SH-SY5Y (cell line): ENCODE measurements at regions not wholly inside any gene's neighbourhood (a gene's known extent, or its start where the extent isn't known, plus 50 kb on each side); places are given as distances from the start of the nearest gene placed in this dataset.

ENCODE experiments used
- GATA2 ChIP-seq: IDR thresholded peaks from 2 replicates; pipeline ENCODE4 v1.6.1; 2011; ENCODE audit warnings: mild to moderate bottlenecking, low read depth, low read length
- GATA3 ChIP-seq: IDR thresholded peaks from 2 replicates; pipeline ENCODE4 v1.6.1; 2011; ENCODE audit warnings: low read depth, mild to moderate bottlenecking, low read length, moderate library complexity

GRCh38 chr18:40501026-40501425 lies 1454.0 kb upstream of the PIK3C3 start:
- TF ChIP-seq GATA2: no peak
- no peak for TF ChIP-seq GATA3
